HG02938 (cell line): ENCODE measurements at regions not wholly inside any gene's neighbourhood (a gene's known extent, or its start where the extent isn't known, plus 50 kb on each side); places are given as distances from the start of the nearest gene placed in this dataset.
"Not testable (repeated sequence)": the region's sequence is repeated elsewhere in the genome, so short reads cannot be mapped to it uniquely, and the experiment has no call there.

ENCODE experiments used
- ATAC-seq: cut with Tn5 transposase; IDR thresholded peaks from one replicate; pipeline ENCODE4 v1.9.1; 2021; ENCODE audit warnings: mild to moderate bottlenecking, moderate library complexity; ENCODE audit not compliant: unreplicated experiment

- no peak for ATAC-seq
These were observed 206.4 kb downstream of the LRRK2 start for GRCh38 chr12:40431169-40431568.

- ATAC-seq = no peak
These were observed 210.5 kb downstream of the LRRK2 start for GRCh38 chr12:40435251-40435650.

- ATAC-seq = no peak
These were observed 211.2 kb downstream of the LRRK2 start for GRCh38 chr12:40435951-40436350.

- ATAC-seq = no peak
These were observed 211.8 kb downstream of the LRRK2 start for GRCh38 chr12:40436564-40436963.

- ATAC-seq = no peak
These were observed 215.1 kb downstream of the LRRK2 start for GRCh38 chr12:40439771-40440492.

GRCh38 chr12:40444174-40444573 is 219.4 kb downstream of the LRRK2 start:
- ATAC-seq = no peak

- no peak for ATAC-seq
These were observed 221.6 kb downstream of the LRRK2 start for GRCh38 chr12:40446385-40446784.

- not testable (repeated sequence) for ATAC-seq
These were observed 223.7 kb downstream of the LRRK2 start for GRCh38 chr12:40448523-40448922.

- ATAC-seq = no peak
These were observed 226.9 kb downstream of the LRRK2 start for GRCh38 chr12:40451661-40452060.

GRCh38 chr12:40464121-40464520 is 228.1 kb upstream of the CNTN1 start:
- no peak for ATAC-seq

- no peak for ATAC-seq
These were observed 222.5 kb upstream of the CNTN1 start for GRCh38 chr12:40469736-40470135.

- no peak for ATAC-seq
These were observed 218.3 kb upstream of the CNTN1 start for GRCh38 chr12:40473962-40474361.

- no peak for ATAC-seq
These were observed 217.6 kb upstream of the CNTN1 start for GRCh38 chr12:40474630-40475029.

- no peak for ATAC-seq
These were observed 192.4 kb upstream of the CNTN1 start for GRCh38 chr12:40499856-40500255.

GRCh38 chr12:40502322-40502721 is 189.9 kb upstream of the CNTN1 start:
- peak; percentile 74 for ATAC-seq

- no peak for ATAC-seq
These were observed 186.9 kb upstream of the CNTN1 start for GRCh38 chr12:40505327-40505726.

GRCh38 chr12:40508421-40508820 is 183.8 kb upstream of the CNTN1 start:
- no peak for ATAC-seq

- no peak for ATAC-seq
These were observed 180.9 kb upstream of the CNTN1 start for GRCh38 chr12:40511341-40511740.

GRCh38 chr12:40515041-40515816 is 177.0 kb upstream of the CNTN1 start:
- peak; percentile 75 for ATAC-seq

- no peak for ATAC-seq
These were observed 169.4 kb upstream of the CNTN1 start for GRCh38 chr12:40522837-40523236.

GRCh38 chr12:40525054-40525453 is 167.2 kb upstream of the CNTN1 start:
- no peak for ATAC-seq

GRCh38 chr12:40534828-40535227 is 157.4 kb upstream of the CNTN1 start:
- no peak for ATAC-seq
